Panc1 (cell line): ENCODE measurements at regions not wholly inside any gene's neighbourhood (a gene's known extent, or its start where the extent isn't known, plus 50 kb on each side); places are given as distances from the start of the nearest gene placed in this dataset.

Experiments
- ATAC-seq: fragments of 200-7000 bp; cut with Tn5 transposase; 2 replicates; pipeline ENCODE4 v1.9.1; 2020; ENCODE audit warnings: mild to moderate bottlenecking, moderate library complexity
- BruUV-seq: library from RNA; stranded (reverse); fragments of 400-500 nt; replicated peaks from 2 replicates; lab custom pipeline; 2021; lab: Mats Ljungman, UMichigan
- CTCF ChIA-PET: fragments of 300-600 bp; sonication (Branson Sonifier 250); formaldehyde crosslinking; loops from one replicate; lab custom pipeline; 2022; ENCODE audit warnings: antibody characterized with exemption; lab: Charles Lee
- POLR2A ChIA-PET: fragments of 300-600 bp; sonication (Branson Sonifier 250); formaldehyde crosslinking; loops from one replicate; lab custom pipeline; 2022; ENCODE audit warnings: antibody characterized with exemption; lab: Charles Lee
- DNase-seq: peaks from one replicate; pipeline ENCODE4 v3.0.0-alpha.2; 2010; ENCODE audit warnings: low read depth, low spot score
- H3K27ac ChIP-seq: 2 replicates; pipeline ENCODE4 v1.5.1; 2011; ENCODE audit warnings: mild to moderate bottlenecking, low read length, inconsistent platforms
- H3K27me3 ChIP-seq: fragments of 200-500 bp; sonication (Bioruptor generic); 2 replicates; pipeline ENCODE4 v1.6.0; 2014; ENCODE audit warnings: low read length, inconsistent platforms; ENCODE audit not compliant: control insufficient read depth, insufficient read depth
- H3K36me3 ChIP-seq: fragments of 200-500 bp; sonication (Bioruptor generic); 2 replicates; pipeline ENCODE4 v1.5.1; 2014; ENCODE audit warnings: inconsistent platforms, mild to moderate bottlenecking, low read length, moderate library complexity; ENCODE audit not compliant: control insufficient read depth, insufficient read depth
- H3K4me1 ChIP-seq: 2 replicates; pipeline ENCODE4 v1.5.1; 2011; ENCODE audit warnings: inconsistent platforms, mild to moderate bottlenecking, low read length, moderate library complexity; ENCODE audit not compliant: control insufficient read depth, insufficient read depth
- H3K4me3 ChIP-seq, 2 experiments: 2 replicates each; pipeline ENCODE4 v1.5.1; 2011 to 2012; ENCODE audit warnings: low read depth in 2 of 2, low read length in 2 of 2, mild to moderate bottlenecking in 2 of 2, inconsistent platforms in 1 of 2, moderate library complexity in 1 of 2
- H3K9me3 ChIP-seq: fragments of 200-500 bp; sonication (Bioruptor generic); 2 replicates; pipeline ENCODE4 v1.5.1; 2014; ENCODE audit warnings: low read depth, mild to moderate bottlenecking, inconsistent platforms, low read length, moderate library complexity; ENCODE audit not compliant: control insufficient read depth, insufficient read depth
- POLR2AphosphoS5 ChIP-seq: IDR thresholded peaks from 2 replicates; pipeline ENCODE4 v1.6.1; 2012; ENCODE audit warnings: mild to moderate bottlenecking, low read depth, low read length, moderate library complexity
- SIN3A ChIP-seq: IDR thresholded peaks from 2 replicates; pipeline ENCODE4 v1.6.1; 2012; ENCODE audit warnings: low read depth, mild to moderate bottlenecking, low read length, moderate library complexity, borderline replicate concordance; ENCODE audit not compliant: insufficient read depth
- TCF7L2 ChIP-seq: IDR thresholded peaks from 2 replicates; pipeline ENCODE4 v1.6.1; 2011; ENCODE audit warnings: mild to moderate bottlenecking, low read depth, low read length, inconsistent platforms
- in situ Hi-C: cut with HindIII; loops from 2 replicates; pipeline ENCODE4 v1.10.0; 2016; ENCODE audit warnings: low sequenced_read_pairs, low pct_unique_long_range_greater_than_20kb
- intact Hi-C: fragments of 100-400 bp; cut with micrococcal nuclease; formaldehyde crosslinking; loops from one replicate; pipeline ENCODE4 v1.10.0; 2022; ENCODE audit not compliant: unreplicated experiment
- TF ChIP-seq, protein P1 (sequence below), 2 experiments: IDR thresholded peaks; 2 replicates each; pipeline ENCODE4 v1.6.1; 2011 to 2012; ENCODE audit warnings: low read depth in 2 of 2, control low read depth in 1 of 2, low read length in 1 of 2, mild to moderate bottlenecking in 1 of 2, moderate library complexity in 1 of 2; ENCODE audit not compliant: insufficient read depth in 1 of 2
- TF ChIP-seq, protein P2 (sequence below): fragments of 450-650 bp; IDR thresholded peaks from 2 replicates; pipeline ENCODE4 v1.5.1; 2017; ENCODE audit warnings: mild to moderate bottlenecking

DNA sequence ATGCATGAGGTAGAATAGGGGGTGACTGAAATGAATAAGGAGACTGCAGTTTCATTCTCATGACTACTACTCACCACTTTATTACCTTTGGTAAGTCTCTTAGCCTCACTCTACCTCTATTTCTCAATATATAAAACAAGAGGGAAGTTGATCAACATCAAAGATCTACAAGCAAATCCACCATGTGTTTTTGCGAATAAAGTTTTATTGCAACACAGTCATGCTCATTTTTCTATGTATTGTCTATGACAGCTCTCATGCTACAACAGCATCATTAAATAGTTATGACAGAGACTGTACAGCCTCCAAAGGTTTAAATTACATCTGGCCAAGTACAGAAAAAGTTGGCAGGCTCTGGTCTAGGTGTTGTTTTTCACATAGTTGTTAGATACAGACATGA, 72.6 kb upstream of the CPEB2 start:
- in situ Hi-C loops (no loop called here), intact Hi-C loops (no loop called here)
- ChIA-PET CTCF (no interaction called here), POLR2A (no interaction called here)
- no peak for ATAC-seq
- H3K36me3 ChIP-seq, result no peaks in the 10 kb centered on the region
- no peak for DNase-seq
- BruUV-seq, result no TSS peak
- TF ChIP-seq SIN3A (no peak), POLR2AphosphoS5 (no peak), TCF7L2 (no peak)
- TF ChIP-seq, protein P1, sequence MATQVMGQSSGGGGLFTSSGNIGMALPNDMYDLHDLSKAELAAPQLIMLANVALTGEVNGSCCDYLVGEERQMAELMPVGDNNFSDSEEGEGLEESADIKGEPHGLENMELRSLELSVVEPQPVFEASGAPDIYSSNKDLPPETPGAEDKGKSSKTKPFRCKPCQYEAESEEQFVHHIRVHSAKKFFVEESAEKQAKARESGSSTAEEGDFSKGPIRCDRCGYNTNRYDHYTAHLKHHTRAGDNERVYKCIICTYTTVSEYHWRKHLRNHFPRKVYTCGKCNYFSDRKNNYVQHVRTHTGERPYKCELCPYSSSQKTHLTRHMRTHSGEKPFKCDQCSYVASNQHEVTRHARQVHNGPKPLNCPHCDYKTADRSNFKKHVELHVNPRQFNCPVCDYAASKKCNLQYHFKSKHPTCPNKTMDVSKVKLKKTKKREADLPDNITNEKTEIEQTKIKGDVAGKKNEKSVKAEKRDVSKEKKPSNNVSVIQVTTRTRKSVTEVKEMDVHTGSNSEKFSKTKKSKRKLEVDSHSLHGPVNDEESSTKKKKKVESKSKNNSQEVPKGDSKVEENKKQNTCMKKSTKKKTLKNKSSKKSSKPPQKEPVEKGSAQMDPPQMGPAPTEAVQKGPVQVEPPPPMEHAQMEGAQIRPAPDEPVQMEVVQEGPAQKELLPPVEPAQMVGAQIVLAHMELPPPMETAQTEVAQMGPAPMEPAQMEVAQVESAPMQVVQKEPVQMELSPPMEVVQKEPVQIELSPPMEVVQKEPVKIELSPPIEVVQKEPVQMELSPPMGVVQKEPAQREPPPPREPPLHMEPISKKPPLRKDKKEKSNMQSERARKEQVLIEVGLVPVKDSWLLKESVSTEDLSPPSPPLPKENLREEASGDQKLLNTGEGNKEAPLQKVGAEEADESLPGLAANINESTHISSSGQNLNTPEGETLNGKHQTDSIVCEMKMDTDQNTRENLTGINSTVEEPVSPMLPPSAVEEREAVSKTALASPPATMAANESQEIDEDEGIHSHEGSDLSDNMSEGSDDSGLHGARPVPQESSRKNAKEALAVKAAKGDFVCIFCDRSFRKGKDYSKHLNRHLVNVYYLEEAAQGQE (IDR thresholded peaks at IDR 0.05; ENCODE audit: insufficient read depth in 1 of 2, low read depth in 2 of 2, low read length in 1 of 2), result no peak
- TF ChIP-seq, protein P2, sequence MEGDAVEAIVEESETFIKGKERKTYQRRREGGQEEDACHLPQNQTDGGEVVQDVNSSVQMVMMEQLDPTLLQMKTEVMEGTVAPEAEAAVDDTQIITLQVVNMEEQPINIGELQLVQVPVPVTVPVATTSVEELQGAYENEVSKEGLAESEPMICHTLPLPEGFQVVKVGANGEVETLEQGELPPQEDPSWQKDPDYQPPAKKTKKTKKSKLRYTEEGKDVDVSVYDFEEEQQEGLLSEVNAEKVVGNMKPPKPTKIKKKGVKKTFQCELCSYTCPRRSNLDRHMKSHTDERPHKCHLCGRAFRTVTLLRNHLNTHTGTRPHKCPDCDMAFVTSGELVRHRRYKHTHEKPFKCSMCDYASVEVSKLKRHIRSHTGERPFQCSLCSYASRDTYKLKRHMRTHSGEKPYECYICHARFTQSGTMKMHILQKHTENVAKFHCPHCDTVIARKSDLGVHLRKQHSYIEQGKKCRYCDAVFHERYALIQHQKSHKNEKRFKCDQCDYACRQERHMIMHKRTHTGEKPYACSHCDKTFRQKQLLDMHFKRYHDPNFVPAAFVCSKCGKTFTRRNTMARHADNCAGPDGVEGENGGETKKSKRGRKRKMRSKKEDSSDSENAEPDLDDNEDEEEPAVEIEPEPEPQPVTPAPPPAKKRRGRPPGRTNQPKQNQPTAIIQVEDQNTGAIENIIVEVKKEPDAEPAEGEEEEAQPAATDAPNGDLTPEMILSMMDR, result no peak
- no peaks in the 10 kb centered on the region for H3K9me3 ChIP-seq
- H3K4me3 ChIP-seq, result no peak overlapping the region
- no peak overlapping the region for H3K27ac ChIP-seq
- H3K4me1 ChIP-seq, result no peaks in the 10 kb centered on the region
- no peaks in the 10 kb centered on the region for H3K27me3 ChIP-seq

DNA sequence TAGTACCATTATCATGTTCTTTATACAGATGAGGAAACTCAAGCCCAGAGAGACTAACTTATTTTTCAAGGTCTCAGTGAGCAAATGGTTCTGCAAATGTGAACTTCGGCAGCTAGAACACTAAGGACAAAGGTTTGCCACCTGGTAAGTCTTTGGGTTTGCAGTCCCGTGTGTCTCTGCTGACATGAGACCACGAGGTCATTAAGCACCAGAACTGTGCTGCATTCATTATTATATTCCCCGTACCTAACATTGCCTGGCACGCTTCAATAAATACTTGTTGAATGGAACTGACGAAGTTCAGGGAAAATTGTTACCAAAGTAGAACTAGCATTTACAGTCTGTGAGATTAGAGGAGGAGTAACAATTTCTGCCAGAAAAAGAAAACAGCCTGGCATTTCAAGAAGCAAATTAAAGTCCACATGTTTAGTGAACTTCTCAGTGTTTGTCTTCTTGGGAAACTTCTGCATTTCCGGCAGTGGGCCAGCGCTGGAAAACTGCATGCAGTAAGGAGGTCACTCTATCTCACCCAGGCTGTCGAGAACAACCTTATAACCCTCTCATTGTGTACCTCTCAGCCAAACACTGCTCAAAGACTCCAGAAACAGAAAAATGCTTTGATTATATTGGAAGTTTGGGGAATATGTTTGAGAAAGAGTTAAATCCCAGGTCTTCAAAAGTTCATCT, 67.4 kb upstream of the CPEB2 start:
- DNase-seq (no peak), ATAC-seq (no peak)
- ChIA-PET CTCF (no interaction called here), POLR2A (no interaction called here)
- no TSS peak for BruUV-seq
- Histone ChIP-seq H3K4me1 (no peaks in the 10 kb centered on the region), H3K27ac (no peak overlapping the region), H3K4me3 (no peak overlapping the region), H3K27me3 (no peaks in the 10 kb centered on the region), H3K9me3 (no peaks in the 10 kb centered on the region), H3K36me3 (no peaks in the 10 kb centered on the region)
- TF ChIP-seq, protein P1 (IDR thresholded peaks at IDR 0.05; ENCODE audit: insufficient read depth in 1 of 2, low read depth in 2 of 2, low read length in 1 of 2), result no peak
- TF ChIP-seq, protein P2, result no peak
- intact Hi-C loops, result no loop called here
- in situ Hi-C loops, result no loop called here
